Hepatocyte (in vitro differentiated cells): ENCODE measurements at regions not wholly inside any gene's neighbourhood (a gene's known extent, or its start where the extent isn't known, plus 50 kb on each side); places are given as distances from the start of the nearest gene placed in this dataset.

Source experiments
- DNase-seq: peaks from one replicate; pipeline ENCODE4 v3.0.0-alpha.2; 2016; ENCODE audit warnings: low spot score
- H2AFZ ChIP-seq: fragments of 200-600 bp; sonication (generic); 2 replicates; pipeline ENCODE4 v1.6.0; 2016; ENCODE audit warnings: antibody characterized with exemption, mild to moderate bottlenecking
- H3K27ac ChIP-seq: fragments of 200-600 bp; sonication (generic); 2 replicates; pipeline ENCODE4 v1.5.1; 2016; ENCODE audit warnings: mild to moderate bottlenecking
- H3K27me3 ChIP-seq: fragments of 200-600 bp; sonication (generic); 2 replicates; pipeline ENCODE4 v1.6.1; 2016
- H3K36me3 ChIP-seq: fragments of 200-600 bp; sonication (generic); replicated peaks from 2 replicates; pipeline ENCODE4 v1.5.1; 2016; ENCODE audit warnings: low read depth; ENCODE audit not compliant: insufficient read depth
- H3K4me1 ChIP-seq: fragments of 200-600 bp; sonication (generic); 2 replicates; pipeline ENCODE4 v1.5.1; 2016; ENCODE audit warnings: mild to moderate bottlenecking, moderate library complexity; ENCODE audit not compliant: insufficient read depth
- H3K4me2 ChIP-seq: fragments of 200-600 bp; sonication (generic); 2 replicates; pipeline ENCODE4 v1.6.0; 2016
- H3K4me3 ChIP-seq: fragments of 200-600 bp; sonication (generic); 2 replicates; pipeline ENCODE4 v1.5.1; 2016; ENCODE audit warnings: mild to moderate bottlenecking
- H3K79me2 ChIP-seq: fragments of 200-600 bp; sonication (generic); 2 replicates; pipeline ENCODE4 v1.6.0; 2017; ENCODE audit warnings: mild to moderate bottlenecking
- H3K9me2 ChIP-seq: fragments of 200-600 bp; sonication (generic); replicated peaks from 2 replicates; pipeline ENCODE4 v1.6.0; 2017; ENCODE audit warnings: mild to moderate bottlenecking; ENCODE audit not compliant: insufficient read depth
- H3K9me3 ChIP-seq: fragments of 200-600 bp; sonication (generic); 2 replicates; pipeline ENCODE4 v1.5.1; 2016; ENCODE audit warnings: low read depth, mild to moderate bottlenecking
- H4K20me1 ChIP-seq: fragments of 200-600 bp; sonication (generic); 2 replicates; pipeline ENCODE4 v1.6.0; 2016; ENCODE audit warnings: mild to moderate bottlenecking; ENCODE audit not compliant: insufficient read depth, poor library complexity, severe bottlenecking
- CTCF ChIP-seq: fragments of 200-600 bp; sonication (generic); IDR thresholded peaks from 2 replicates; pipeline ENCODE4 v1.5.1; 2016; ENCODE audit warnings: antibody characterized with exemption, mild to moderate bottlenecking; ENCODE audit not compliant: poor library complexity
- EZH2 ChIP-seq: fragments of 200-600 bp; sonication (generic); IDR thresholded peaks from 2 replicates; pipeline ENCODE4 v1.6.1; 2016; ENCODE audit warnings: antibody characterized with exemption, mild to moderate bottlenecking, borderline replicate concordance
- EZH2phosphoT487 ChIP-seq: fragments of 200-600 bp; sonication (generic); IDR thresholded peaks from one replicate; pipeline ENCODE4 v1.6.1; 2018; ENCODE audit warnings: antibody characterized with exemption, mild to moderate bottlenecking, low read depth, moderate library complexity; ENCODE audit not compliant: unreplicated experiment, severe bottlenecking
- WGBS: methylation state at CpG from one replicate; pipeline ENCODE4 v1.1.6; 2016; ENCODE audit warnings: low lambda C conversion rate; ENCODE audit errors: missing lambda C conversion rate; 5-methylcytosine and 5-hydroxymethylcytosine counted together

DNA sequence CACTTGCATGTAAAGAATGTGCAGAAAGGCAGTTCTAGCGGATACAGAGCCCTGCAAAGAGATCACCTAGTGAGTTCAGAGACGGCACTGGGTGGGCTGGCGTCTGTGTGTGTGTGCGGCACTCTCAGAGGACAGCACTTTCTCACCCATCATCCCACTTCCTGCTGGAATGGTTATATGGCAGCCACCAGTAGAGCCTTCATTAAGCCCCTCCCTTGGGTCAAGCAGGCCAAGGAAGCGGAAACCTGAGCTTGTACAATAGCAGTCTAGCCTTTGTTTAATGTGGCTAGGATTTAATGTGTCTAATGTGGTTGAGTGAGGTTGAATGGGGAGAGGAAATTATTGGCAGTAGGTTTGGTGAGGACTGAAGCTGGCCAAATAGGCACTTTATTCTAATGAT, 88.3 kb upstream of the ELAC2 start:
- WGBS = 77% methylated on average over 5 of the region's 5 CpGs
- TF ChIP-seq EZH2phosphoT487 (no peak), EZH2 (no peak), CTCF (no peak)
- Histone ChIP-seq H4K20me1 (no peaks in the 10 kb centered on the region), H3K79me2 (no peaks in the 10 kb centered on the region), H2AFZ (no peak overlapping the region), H3K27ac (no peak overlapping the region), H3K27me3 (no peaks in the 10 kb centered on the region), H3K4me3 (no peak overlapping the region), H3K9me3 (no peaks in the 10 kb centered on the region), H3K4me2 (no peak overlapping the region), H3K4me1 (no peaks in the 10 kb centered on the region), H3K9me2 (no peaks in the 10 kb centered on the region), H3K36me3 (no peaks in the 10 kb centered on the region)
- no peak for DNase-seq

DNA sequence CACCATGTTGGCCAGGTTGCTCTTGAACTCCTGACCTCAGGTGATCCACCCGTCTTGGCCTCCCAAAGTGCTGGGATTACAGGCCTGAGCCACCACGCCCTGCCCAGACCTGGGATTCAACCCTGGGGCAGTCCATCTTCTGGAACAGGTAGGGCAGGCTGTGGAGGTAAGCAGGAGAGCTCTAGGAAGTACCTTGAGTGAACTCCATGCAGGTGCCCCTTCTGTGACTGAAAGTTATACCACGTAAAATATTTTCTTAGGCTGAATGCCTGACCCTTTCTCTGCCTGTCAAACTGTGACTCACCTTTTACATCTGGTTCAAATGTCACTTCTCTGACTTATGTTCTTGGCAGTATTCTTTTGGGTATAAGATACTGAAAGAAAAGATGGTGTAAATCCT, 86.7 kb upstream of the ELAC2 start:
- Histone ChIP-seq H3K9me3 (no peaks in the 10 kb centered on the region), H3K4me1 (no peaks in the 10 kb centered on the region), H2AFZ (no peak overlapping the region), H3K4me3 (no peak overlapping the region), H4K20me1 (no peaks in the 10 kb centered on the region), H3K4me2 (no peak overlapping the region), H3K27me3 (no peaks in the 10 kb centered on the region), H3K79me2 (no peaks in the 10 kb centered on the region), H3K27ac (no peak overlapping the region), H3K9me2 (no peaks in the 10 kb centered on the region), H3K36me3 (no peaks in the 10 kb centered on the region)
- TF ChIP-seq CTCF = no peak
- TF ChIP-seq EZH2 = no peak
- TF ChIP-seq EZH2phosphoT487 = no peak
- WGBS = 92% methylated on average over 3 of the region's 3 CpGs
- DNase-seq = no peak

DNA sequence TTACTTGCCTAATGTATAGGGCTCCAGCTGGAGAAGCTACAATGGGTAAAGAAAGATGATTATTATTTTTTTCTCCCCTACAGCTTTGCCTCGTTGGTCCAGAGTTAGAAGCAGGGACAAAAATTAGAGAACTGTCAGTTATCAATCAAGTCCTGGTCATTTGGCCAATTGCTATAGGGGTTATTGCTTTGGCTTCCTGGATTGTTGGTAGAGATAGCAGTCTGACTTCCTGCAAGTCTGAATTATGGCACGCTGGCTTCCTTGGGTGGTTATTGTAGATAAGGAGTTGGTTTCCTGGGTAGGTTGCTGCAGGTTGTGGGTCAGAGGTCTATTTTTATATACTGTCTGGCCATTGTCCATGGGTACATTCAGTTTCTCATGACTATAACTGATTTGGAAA, 84.7 kb upstream of the ELAC2 start:
- Histone ChIP-seq H2AFZ (no peak overlapping the region), H3K79me2 (no peaks in the 10 kb centered on the region), H3K4me2 (no peak overlapping the region), H3K4me1 (no peaks in the 10 kb centered on the region), H4K20me1 (no peaks in the 10 kb centered on the region), H3K9me2 (no peaks in the 10 kb centered on the region), H3K36me3 (no peaks in the 10 kb centered on the region), H3K27ac (no peak overlapping the region), H3K9me3 (no peaks in the 10 kb centered on the region), H3K27me3 (no peaks in the 10 kb centered on the region), H3K4me3 (no peak overlapping the region)
- no peak for TF ChIP-seq EZH2
- no peak for TF ChIP-seq CTCF
- TF ChIP-seq EZH2phosphoT487 = no peak
- 78% methylated on average over 2 of the region's 2 CpGs for WGBS
- no peak for DNase-seq

GRCh38 chr17:13099926-13100325, 82.1 kb upstream of the ELAC2 start:
- H3K36me3 ChIP-seq = no peaks in the 10 kb centered on the region
- H3K4me3 ChIP-seq = no peak overlapping the region
- H3K4me2 ChIP-seq = no peak overlapping the region
- H3K79me2 ChIP-seq = no peaks in the 10 kb centered on the region
- TF ChIP-seq CTCF (no peak), EZH2phosphoT487 (no peak), EZH2 (no peak)
- H4K20me1 ChIP-seq = no peaks in the 10 kb centered on the region
- H3K4me1 ChIP-seq = no peaks in the 10 kb centered on the region
- H3K27me3 ChIP-seq = no peaks in the 10 kb centered on the region
- DNase-seq = no peak
- H2AFZ ChIP-seq = no peak overlapping the region
- no peaks in the 10 kb centered on the region for H3K9me2 ChIP-seq
- WGBS = 78% methylated on average over 9 of the region's 9 CpGs
- H3K27ac ChIP-seq = no peak overlapping the region
- H3K9me3 ChIP-seq = no peaks in the 10 kb centered on the region
